Endothelial cell (in vitro differentiated cells): ENCODE measurements at regions not wholly inside any gene's neighbourhood (a gene's known extent, or its start where the extent isn't known, plus 50 kb on each side); places are given as distances from the start of the nearest gene placed in this dataset.

ENCODE experiments used
- DNase-seq: peaks from one replicate; pipeline ENCODE4 v3.0.0; 2021; ENCODE audit warnings: low spot score
- H3K27ac Mint-ChIP-seq: one replicate; pipeline ENCODE4 v1.8.0; 2021; ENCODE audit warnings: mixed read lengths, inconsistent platforms; ENCODE audit not compliant: unreplicated experiment
- H3K27me3 Mint-ChIP-seq: one replicate; pipeline ENCODE4 v1.8.0; 2021; ENCODE audit warnings: mild to moderate bottlenecking, moderate library complexity, mixed read lengths, inconsistent platforms; ENCODE audit not compliant: unreplicated experiment
- H3K36me3 Mint-ChIP-seq: one replicate; pipeline ENCODE4 v1.8.0; 2021; ENCODE audit warnings: mild to moderate bottlenecking, low read depth, mixed read lengths, inconsistent platforms; ENCODE audit not compliant: unreplicated experiment
- H3K4me1 Mint-ChIP-seq: one replicate; pipeline ENCODE4 v1.8.0; 2021; ENCODE audit warnings: mild to moderate bottlenecking, mixed read lengths, inconsistent platforms; ENCODE audit not compliant: unreplicated experiment
- H3K4me3 Mint-ChIP-seq: one replicate; pipeline ENCODE4 v1.8.0; 2021; ENCODE audit warnings: mild to moderate bottlenecking, mixed read lengths, inconsistent platforms; ENCODE audit not compliant: unreplicated experiment
- H3K9me3 Mint-ChIP-seq: one replicate; pipeline ENCODE4 v1.8.0; 2021; ENCODE audit warnings: mixed read lengths, inconsistent platforms; ENCODE audit not compliant: unreplicated experiment
- TF ChIP-seq, protein P1 (sequence below): fragments of 200-600 bp; sonication (generic); IDR thresholded peaks from one replicate; pipeline ENCODE4 v1.5.0; 2021; ENCODE audit warnings: antibody characterized with exemption; ENCODE audit not compliant: unreplicated experiment

DNA sequence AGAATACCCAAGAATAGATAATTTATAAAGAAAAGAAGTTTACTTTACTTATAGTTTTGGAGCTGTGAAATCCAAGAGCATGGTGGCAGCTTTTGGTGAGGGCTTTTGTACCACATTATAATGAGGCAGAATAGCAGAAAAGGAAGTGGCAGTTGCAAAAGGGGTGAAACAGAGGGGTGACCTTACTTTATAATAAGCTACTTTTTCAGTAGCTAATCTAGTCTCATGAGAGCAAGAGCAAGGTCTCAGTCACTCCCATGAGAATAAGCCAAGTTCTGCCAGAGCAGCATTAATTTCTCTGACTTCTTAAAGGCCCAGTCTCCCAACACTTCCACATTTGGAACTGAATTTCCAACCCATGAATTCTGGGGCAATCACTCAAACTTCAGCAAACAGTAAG lies 502.0 kb downstream of the GBA3 start:
- Mint-ChIP-seq H3K9me3 (no peaks in the 10 kb centered on the region), H3K4me3 (no peak overlapping the region), H3K27me3 (peaks cover 1% of the 10 kb centered on the region), H3K27ac (no peak overlapping the region), H3K4me1 (no peaks in the 10 kb centered on the region), H3K36me3 (no peaks in the 10 kb centered on the region)
- no peak for DNase-seq
- TF ChIP-seq, protein P1, sequence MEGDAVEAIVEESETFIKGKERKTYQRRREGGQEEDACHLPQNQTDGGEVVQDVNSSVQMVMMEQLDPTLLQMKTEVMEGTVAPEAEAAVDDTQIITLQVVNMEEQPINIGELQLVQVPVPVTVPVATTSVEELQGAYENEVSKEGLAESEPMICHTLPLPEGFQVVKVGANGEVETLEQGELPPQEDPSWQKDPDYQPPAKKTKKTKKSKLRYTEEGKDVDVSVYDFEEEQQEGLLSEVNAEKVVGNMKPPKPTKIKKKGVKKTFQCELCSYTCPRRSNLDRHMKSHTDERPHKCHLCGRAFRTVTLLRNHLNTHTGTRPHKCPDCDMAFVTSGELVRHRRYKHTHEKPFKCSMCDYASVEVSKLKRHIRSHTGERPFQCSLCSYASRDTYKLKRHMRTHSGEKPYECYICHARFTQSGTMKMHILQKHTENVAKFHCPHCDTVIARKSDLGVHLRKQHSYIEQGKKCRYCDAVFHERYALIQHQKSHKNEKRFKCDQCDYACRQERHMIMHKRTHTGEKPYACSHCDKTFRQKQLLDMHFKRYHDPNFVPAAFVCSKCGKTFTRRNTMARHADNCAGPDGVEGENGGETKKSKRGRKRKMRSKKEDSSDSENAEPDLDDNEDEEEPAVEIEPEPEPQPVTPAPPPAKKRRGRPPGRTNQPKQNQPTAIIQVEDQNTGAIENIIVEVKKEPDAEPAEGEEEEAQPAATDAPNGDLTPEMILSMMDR, result no peak

DNA sequence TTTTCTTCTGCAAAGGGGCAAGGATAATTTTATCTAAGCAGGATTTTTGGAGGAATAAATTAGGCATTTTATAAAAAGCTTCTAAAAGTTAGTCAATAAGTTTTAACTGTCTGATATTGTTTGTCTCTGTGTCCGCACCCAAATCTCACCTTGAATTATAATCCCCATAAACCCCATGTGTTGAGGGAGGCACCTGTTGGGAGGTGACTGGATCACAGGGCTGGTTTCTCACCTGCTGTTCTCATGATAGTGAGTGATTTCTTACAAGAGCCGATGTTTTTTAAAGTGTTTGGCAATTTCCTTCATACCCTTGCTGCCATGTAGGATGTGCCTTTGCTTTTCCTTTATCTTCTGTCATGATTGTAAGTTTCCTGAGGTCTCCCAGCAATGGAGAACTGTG lies 481.4 kb downstream of the GBA3 start:
- Mint-ChIP-seq H3K36me3 (no peaks in the 10 kb centered on the region), H3K27ac (no peak overlapping the region), H3K4me1 (no peaks in the 10 kb centered on the region), H3K27me3 (no peaks in the 10 kb centered on the region), H3K4me3 (no peak overlapping the region), H3K9me3 (no peaks in the 10 kb centered on the region)
- no peak for DNase-seq
- TF ChIP-seq, protein P1, result no peak

DNA sequence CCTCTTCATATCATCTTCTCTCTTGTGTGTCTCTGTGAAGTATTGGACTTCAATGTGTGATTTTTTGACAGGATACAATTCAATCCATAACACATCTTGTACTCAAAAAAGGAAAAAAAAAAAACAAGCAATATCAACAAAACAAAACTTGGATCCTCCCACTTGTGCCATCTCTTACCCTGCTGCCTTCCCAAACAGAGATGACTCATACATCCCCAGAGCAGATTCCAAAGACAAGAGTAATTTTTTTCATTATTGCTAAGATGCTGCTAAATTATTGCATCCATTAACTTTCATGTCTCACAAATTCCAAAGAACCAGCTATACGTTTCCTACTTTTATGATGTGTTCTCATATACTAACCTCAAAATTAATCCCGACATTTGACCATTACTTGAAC lies 479.2 kb downstream of the GBA3 start:
- Mint-ChIP-seq H3K4me1 (no peaks in the 10 kb centered on the region), H3K36me3 (no peaks in the 10 kb centered on the region), H3K27ac (no peak overlapping the region), H3K9me3 (no peaks in the 10 kb centered on the region), H3K27me3 (no peaks in the 10 kb centered on the region), H3K4me3 (no peak overlapping the region)
- TF ChIP-seq, protein P1, result no peak
- DNase-seq, result no peak

DNA sequence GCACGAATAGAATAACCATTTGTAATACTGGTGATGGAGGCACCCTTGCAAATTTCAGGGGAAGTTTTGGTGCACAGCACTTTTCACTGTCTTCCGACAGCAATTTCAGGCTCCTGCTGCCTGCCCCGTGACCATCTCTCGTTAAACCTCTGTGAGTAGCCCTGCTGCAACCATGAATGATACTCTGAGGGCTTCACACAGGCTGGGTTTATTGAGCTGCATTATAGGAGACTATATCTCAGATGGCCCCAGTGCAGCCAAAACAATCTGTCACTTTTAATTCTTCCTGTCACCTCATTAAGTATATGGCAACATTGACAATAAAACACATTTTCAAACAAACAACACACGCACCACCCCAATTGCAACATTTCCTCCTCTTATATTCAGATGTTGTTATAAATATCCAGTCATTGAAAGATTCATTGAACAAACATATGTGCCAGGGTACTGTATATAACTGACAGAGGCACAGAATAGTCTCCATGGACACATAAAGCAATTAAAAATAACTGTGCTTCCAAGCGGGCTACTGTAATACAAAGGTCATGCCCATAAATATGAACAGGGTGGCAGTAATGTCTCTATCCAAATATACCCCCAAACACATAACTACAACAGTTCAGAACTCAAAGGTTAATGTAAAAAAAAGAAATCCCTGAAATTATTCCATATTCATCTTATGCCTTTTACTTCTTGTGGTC lies 477.0 kb downstream of the GBA3 start:
- H3K27me3 Mint-ChIP-seq, result peaks cover under 1% of the 10 kb centered on the region
- DNase-seq, result no peak
- H3K9me3 Mint-ChIP-seq, result no peaks in the 10 kb centered on the region
- no peaks in the 10 kb centered on the region for H3K36me3 Mint-ChIP-seq
- H3K4me3 Mint-ChIP-seq, result no peak overlapping the region
- H3K4me1 Mint-ChIP-seq, result peaks cover 4% of the 10 kb centered on the region
- no peak overlapping the region for H3K27ac Mint-ChIP-seq
- TF ChIP-seq, protein P1, result no peak

DNA sequence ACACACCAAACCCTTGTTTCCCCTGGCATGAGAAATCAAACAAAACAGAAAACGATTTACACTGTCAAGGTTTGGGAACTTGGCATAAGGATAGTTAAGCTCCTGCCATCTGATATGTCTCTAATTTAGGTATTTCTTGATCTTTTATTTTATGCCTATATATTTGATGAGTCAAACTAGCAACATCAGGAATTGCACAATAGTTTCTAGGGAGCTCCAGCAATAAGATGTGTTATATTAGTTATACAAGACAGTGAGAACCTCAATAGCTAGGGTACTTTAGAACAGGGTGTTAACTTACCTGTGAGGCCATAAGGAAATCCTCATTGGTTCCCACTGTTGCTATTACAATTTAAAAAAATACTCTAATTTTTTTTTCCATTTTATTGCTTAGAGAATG lies 474.2 kb downstream of the GBA3 start:
- Mint-ChIP-seq H3K27ac (no peak overlapping the region), H3K4me3 (no peak overlapping the region), H3K9me3 (no peaks in the 10 kb centered on the region), H3K4me1 (peaks cover 25% of the 10 kb centered on the region), H3K36me3 (no peaks in the 10 kb centered on the region), H3K27me3 (peaks cover 5% of the 10 kb centered on the region)
- TF ChIP-seq, protein P1, result no peak
- DNase-seq, result no peak
